Myocyte (in vitro differentiated cells): ENCODE measurements at regions not wholly inside any gene's neighbourhood (a gene's known extent, or its start where the extent isn't known, plus 50 kb on each side); places are given as distances from the start of the nearest gene placed in this dataset.

Experiments used
- DNase-seq: peaks from one replicate; pipeline ENCODE4 v3.0.0-alpha.2; 2012; ENCODE audit warnings: low read depth

DNA sequence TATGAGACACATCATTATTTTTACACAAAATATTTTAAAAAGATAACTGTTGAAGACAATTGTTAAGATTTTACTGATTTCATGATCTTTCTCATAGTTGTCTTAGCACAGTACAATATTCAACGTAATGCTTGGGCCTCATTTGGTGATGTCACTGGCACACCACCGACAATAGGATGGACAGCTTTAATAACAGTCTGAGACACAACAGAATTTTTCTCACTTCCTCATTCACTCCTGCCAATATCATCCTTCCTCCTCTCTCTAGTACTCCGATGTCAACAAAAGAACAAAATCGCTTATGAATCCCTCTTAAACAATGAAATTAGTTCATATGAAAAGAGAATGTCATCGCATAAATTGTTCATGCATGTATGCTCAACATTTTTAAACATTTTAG is 461.9 kb upstream of the CDH7 start:
- no peak for DNase-seq

DNA sequence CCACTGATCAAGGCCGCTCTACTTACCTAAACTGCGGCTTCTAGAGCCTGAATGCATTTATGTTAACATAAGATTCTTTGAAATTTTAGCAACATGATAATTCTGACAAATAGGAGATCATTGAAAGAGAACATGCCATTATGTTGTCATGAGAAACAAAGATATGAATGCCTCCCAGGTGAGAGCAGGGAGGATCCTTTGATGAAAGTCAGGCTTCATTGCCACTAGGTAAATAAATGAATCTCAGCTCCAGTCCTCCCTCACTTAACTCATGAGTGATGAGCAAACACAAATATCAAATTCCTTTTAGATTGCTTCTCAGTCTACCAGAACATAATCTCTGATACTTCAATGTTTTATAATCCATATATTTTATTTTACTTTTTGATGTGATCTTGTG is 463.2 kb upstream of the CDH7 start:
- no peak for DNase-seq

DNA sequence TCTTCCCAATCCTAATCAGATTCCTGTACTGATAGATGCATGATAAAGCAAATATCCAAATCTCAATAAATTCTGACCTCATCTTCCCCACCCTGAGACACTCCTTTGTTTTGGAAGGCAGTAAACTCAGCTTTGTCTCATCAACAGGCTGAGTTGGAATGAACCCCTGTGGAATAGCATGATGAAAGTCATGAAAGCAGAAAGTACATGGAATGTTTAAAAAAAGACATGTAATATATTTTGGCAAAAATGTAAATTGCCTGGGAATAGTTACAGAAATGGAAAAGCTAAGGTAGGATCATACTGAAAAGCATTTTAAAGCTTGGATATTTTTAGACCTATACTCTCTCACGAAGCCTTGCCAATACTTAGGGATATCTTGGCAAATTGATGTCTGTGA is 468.7 kb upstream of the CDH7 start:
- DNase-seq = no peak

DNA sequence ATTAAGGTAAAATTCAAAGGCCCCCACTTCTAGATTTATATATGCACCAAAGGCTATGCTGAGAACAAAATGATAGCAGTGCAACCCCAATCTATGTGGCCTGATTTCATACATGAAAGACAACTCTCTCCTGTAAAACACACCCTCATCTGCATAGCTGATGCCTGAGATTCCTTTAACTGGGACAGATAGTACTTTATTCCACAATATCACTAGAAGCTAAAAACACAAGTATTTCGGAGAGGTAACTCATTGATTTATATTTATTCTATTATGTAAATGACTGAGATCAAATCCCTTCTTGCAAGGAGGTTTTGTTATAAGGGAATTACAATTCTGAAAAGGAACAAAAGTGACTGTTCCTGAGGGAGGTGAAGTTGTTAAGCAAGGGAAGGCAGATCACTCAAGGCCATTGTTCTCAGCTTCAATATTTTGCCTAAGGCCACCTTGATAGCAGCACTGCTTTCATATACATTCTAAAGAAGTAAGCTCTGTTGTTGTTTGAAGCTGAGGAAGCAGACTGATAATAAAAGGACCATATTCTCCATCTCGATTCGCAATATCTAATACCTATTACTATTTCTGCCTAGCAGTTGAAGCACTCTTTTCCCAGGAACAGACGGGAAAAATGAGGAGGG is 471.0 kb upstream of the CDH7 start:
- DNase-seq = no peak

DNA sequence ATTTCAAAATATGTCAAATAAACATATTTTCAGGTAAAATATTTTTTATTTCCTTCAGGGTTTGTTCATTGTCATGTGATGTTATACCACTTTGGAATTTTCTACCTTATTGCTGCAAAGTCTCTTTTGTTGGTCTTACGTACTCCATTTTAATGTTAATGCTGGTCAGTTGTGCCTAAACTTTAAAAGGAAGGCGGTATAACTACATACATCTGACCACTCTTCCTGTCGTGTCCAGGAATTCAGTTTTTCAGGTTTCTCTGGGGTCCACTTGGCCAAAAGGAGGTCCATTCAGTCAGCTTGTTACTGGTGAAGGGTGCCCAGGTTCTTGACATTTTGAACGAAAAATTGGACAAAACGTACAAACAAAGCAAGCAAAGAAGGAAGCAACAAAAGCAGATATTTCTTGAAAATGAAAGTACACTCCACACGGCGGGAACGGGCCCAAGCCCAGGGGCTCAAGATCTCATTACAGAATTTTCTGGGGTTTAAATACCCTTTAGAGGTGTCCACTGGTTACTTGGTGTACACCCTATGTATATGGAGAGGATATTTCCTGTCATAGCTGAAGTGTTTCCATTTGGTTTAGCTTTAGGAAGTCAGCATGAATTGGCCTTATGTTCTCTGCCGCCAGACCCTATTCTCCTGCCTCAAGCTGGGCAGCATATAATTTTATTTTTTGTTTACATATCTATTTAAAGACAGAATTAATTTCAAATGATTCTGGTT is 471.7 kb upstream of the CDH7 start:
- DNase-seq = no peak

DNA sequence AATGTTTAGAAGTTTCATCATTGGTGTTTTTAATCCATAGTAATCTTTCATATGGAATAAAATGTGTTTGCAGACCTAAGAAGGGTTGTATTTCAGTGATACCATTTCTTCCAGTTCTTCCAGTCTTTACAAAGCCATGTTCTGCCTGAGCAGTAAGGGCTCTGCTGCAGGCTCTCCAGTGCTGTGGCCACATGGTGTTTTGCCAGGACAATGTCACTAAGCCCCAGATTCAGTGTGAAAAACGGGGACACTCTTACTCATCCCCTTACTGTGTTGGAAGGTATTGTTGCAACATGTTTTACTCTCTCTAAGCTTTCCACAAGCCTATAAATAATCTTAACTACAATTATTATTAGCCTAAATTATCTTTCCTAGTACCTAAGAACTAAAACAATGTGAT is 481.4 kb upstream of the CDH7 start:
- DNase-seq = no peak

DNA sequence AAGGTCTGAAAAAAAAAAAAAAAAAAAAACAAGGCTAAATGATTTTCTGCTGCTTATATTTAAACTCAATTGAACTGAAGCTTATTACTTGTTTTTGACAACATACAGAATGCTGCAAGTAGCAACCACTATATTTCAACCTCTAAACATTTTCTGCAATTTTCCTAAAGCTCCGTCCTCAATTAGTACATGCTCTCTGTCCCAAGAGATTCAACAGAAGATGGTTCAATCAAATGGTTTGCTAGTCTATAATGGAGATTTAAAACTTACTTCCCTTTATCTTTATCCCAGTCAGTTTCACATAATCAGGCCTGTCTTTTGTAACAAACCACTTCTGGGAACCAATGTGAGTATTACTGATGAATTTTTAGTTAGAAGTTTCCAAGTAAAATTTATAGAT is 485.1 kb upstream of the CDH7 start:
- DNase-seq = no peak

DNA sequence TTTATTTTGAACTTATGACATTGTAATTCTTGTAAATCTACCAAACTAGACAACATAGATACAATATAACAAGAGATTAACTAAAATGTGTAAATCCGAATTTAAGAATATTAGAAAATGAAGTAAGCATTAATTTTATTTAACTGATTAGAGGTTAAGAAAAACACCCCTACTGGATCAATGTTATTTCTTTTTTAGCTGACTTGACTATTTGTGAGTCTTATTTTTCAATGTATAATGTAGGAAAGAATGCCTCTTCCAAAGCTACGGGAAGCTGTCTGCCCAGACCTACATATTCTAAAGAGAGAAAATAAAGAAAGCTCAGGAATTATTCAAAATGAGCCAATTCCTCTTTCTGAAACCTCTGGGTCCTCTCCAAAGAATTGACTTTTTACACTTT is 490.8 kb upstream of the CDH7 start:
- DNase-seq = no peak

DNA sequence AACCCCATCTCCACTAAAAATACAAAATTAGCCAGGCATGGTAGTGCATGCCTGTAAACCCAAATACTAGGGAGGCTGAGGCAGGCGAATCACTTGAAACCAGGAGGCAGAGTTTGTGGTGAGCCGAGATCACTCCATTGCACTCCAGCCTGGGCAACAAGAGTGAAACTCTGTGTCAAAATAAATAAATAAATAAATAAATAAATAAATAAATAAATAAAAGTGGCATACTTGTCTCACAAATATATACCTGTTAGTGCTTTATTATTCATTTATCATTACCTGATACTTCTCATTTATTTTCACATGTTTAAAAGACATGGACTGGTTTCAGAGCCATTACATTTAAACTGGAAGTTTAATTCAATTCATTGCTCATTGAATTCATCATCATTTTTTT is 491.4 kb upstream of the CDH7 start:
- DNase-seq = no peak

DNA sequence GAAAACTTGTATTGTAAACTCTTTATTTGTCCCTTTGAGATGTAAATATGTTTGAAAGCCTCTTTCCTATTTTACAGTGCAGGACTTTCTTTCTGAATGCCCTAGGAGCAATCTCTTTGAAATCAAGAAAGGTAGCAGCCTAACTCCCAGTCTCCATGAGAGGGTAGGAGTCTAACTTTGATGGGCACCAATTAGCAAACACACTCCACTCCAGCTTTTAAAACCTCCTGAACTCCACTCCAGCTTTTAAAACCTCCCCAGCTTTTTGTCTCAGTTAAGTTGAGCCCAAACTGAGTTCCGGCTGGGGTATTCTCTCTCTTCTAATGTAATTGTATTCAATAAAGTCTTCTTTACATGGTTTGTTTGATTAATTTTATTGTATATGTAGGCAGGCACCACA is 493.7 kb upstream of the CDH7 start:
- no peak for DNase-seq

DNA sequence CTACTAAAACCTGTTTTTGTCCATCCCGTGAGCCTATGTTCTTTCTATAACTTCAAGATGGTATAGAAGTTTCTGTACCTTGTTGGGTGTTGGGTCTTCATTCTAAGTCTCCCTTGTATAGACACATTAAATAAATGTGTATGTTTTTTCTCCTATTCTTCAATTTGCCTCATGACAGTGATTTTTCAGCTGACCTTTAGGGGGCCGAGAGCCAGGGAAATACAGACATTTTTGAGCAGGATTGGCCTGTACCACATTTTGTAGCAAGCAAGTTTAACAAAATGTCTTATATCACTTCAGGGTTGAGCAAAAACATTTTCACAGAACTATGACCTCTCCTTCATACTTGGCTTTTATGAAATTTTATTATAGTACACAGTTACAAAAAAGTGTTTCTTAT is 495.4 kb upstream of the CDH7 start:
- no peak for DNase-seq

DNA sequence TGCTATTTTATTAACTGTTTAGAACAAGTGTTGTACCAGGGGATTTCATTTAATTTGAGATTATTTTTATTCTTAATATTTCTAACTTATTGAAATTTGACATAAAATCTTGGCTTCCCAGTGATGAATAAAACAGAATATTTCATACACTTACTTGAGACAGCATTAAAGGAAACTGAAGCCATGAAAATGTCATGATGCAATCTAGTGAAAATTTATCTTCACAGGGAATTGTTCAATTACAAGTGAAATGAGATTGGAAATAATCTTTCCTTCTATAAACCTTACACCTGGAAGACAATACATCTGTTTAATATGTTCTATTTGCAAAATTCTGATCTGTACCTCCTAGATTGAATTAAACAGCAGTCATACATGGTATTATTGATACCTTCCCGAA is 511.0 kb upstream of the CDH7 start:
- no peak for DNase-seq

DNA sequence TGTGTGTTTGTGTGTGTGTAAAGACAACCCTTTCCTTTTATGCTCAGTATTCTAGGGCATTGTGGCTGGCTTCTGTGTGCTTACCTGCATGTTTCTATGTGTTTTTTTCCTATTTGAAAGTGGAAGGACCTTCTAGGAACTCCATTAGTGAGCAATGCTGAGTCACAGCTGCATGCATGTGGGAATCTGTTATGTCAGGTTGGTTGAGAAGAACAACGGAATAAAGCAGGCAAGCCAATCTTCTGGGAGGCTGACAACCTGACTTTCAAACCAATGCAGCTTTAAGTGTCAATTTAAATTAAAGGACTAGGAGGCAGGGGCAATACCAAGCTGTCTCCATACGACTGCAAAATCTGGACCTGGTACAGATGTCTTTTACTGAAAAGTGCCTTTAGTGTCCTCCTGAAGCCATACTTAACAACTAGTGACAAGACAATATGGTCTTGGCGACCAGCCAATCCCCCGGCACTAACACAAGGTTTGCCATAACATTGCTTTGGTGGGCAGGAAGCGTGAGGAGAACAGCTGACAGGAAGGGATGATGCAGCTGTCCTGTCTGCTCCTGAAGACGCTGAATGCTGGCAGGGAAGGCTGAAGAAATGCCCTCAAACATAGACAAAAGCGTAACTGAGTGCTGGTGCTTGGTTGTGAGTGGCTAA is 514.7 kb upstream of the CDH7 start:
- peak; percentile 0 for DNase-seq

DNA sequence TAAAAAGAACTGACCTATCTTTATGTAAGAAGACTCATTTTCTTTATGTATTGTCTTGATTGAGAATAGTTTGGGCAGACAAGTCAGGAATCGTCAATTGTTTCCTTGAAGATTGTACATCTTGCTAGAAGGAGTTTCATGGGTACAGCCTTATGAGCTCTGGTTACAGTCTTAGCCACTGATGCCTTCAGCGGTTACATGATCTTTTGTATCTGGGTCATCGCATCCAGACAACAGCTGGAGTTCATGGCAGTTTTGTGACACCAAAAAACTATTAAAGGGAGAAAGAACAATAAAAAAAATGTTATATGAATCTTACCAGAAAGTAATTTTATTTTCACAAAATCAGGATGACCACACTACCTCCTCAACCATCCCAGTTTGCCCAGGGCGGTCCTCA is 520.5 kb upstream of the CDH7 start:
- DNase-seq = no peak

DNA sequence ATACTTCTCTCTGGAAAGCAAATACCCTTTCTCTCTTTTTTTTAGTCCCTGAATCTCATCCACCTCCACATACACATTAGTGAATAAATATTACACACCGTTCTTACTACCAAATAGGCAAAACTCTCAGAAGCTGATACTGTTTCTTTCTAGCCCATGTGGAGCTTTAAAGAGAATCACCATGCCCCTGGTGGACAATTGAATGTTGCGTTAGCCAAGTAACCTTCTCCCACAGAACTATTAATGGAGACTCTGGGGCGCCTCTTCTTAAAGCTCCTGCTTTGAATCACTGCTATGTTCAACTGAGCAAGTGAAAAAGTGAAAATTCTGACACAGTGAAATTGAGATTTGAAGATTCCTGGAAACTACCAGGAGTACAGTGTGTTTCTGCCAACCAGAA is 522.8 kb upstream of the CDH7 start:
- DNase-seq = no peak

DNA sequence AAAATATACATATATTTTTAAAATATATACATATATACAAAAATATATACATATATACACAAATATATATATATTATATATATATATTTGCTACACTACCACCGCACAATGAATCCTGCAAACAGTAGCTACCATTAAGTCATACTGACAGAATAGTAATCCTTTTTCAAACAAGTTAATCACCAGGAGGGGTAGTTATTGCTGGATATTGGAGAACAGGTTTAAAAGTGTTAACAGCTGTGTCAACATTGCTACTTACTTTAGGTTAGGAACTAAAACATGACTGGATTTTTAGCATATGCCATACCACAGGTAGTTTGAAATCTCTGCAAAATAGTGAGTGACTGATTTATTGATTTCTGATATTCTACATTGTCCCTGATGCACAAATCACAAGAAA is 529.1 kb upstream of the CDH7 start:
- DNase-seq = no peak

DNA sequence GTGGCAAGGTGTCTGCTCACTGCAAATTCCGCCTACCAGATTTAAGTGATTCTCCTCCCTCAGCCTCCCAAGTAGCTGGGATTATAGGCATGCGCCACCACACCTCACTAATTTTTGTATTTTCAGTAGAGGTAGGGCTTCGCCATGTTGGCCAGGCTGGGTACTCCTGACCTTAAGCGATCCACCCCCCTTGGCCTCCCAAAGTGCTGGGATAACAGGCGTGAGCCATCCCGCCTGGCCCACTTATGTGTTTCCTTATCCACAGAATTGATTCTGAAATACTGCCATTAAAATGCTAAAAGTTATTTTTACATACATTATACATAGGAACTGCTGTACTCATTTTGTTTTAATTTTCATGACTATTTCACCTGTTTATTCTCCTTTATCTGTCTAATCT is 529.7 kb upstream of the CDH7 start:
- DNase-seq = no peak

DNA sequence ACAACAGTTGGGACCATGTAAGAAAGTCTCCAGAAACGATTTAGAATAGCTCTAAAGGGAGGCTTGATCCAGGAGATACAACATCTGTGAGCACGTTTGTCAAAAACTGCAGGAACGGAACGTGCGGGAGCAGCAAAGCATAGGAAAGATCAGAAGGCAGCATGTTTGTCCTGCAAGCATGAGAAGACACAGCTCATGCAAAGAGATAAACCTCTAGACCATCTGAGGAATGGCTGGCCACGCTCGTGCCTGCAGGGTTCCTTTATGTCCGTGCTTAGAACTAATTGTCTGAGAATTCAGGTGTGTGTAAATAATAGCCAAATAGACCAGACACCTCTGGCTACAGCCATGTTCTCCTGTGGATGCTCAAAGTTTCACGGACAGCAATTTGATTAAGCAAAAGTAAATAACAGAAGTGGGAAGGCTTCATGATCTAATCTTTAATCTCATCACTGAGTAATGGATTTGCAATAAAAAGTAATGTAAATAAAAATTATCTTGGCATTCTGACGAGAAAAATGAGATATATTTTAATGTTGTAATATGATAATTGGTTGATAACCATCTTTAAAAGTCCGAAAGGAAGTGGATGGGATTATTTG is 534.8 kb upstream of the CDH7 start:
- no peak for DNase-seq

DNA sequence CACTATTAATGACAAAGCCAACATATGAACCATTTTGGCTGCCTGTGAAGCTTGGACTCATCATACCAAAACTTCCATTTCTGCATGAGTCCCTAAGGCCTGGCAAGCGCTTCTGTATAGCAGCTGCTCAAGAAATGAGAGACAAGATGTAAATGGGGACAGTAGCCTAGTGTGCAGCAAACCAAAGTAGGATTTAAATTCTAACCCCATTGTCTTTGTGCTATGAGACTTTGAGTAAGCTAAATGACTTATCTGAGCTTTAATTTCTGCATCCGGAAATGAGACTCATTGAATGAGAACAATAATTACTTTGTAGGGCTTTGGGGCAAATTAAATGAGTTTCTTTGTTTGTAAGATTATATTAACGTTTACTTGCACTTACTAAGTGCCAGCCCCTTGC is 536.4 kb upstream of the CDH7 start:
- no peak for DNase-seq

DNA sequence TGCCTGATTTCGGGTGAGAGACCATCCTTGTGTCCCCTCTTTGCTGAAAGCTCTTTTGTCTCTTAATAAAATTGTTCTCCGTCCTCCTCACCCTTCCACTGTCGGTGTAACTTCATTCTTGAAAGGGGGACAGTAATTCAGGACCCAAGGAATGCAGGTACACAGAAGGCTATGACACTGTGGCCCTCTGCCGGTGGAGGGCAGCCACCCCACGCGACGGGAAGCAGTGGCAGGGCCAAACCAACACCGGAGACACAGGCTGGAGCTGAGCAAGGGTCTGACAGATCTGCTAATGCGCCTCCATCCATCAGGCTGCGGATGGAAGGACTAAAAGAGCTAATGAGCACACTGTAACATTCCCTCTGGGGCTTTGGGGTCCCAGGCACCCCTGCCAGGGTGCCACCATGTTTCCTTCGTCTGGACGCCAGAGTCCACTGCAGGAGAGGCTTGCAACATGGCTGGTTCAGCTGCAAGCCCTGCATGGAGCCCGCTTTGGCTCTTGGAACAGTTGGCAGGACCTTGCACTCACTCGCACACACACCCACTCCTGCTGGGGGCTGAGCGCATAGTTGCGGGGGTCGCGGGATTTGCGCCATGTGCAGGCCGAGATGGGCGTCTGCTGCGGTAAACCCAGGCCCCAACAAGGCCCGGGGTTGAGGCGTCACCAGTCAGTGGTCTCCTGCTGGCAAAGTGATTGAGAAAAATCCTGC is 544.1 kb upstream of the CDH7 start:
- DNase-seq = no peak

DNA sequence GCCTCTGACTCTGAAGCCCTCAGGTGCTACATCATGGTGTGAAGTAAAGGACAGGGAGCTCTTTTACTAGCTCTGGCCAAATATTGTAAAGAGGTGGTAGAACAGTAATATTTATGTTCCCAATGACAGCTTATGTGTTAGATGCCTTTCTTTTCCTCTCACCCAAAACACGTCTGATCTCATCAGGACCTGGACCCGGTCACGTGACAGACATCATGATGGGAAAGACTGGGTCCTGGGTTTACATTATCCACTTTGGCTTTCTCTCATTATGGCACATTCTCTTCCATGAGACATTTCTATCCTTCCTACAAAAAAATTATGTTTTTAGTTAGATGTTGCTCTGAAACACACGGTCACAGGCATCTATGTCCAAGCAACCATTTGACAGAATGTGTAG is 548.7 kb upstream of the CDH7 start:
- no peak for DNase-seq

DNA sequence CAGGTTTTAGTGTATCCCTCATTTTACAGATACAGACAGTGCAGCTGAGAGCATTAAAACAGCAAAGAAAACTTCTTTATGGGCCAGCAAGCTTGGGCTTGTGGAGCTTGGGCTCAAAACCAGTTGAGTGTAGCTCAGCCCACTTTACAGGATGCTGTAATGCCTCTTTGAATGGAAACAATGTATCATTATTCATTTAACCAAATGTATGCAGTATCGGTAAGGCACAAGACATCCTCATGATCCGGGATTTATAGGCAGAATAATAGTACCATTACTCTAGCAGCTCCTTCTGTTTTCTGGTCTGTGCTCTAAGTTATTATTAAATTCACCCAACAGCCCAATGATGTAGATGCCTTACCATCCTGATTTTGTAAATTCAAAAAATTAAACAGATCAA is 575.1 kb upstream of the CDH7 start:
- DNase-seq = no peak
